Stimulated activated CD8-positive, alpha-beta memory T cell treated with anti-CD3 and anti-CD28 coated beads, Interleukin-4, amount 100 ng/mL, for 1 hour (primary cell): ENCODE measurements at regions not wholly inside any gene's neighbourhood (a gene's known extent, or its start where the extent isn't known, plus 50 kb on each side); places are given as distances from the start of the nearest gene placed in this dataset.

Experiments used
- DNase-seq, 2 donors: peaks; one replicate each; pipeline ENCODE4 v3.0.0-alpha.2; 2020; ENCODE audit warnings: low read depth in 2 of 2, low spot score in 1 of 2

DNA sequence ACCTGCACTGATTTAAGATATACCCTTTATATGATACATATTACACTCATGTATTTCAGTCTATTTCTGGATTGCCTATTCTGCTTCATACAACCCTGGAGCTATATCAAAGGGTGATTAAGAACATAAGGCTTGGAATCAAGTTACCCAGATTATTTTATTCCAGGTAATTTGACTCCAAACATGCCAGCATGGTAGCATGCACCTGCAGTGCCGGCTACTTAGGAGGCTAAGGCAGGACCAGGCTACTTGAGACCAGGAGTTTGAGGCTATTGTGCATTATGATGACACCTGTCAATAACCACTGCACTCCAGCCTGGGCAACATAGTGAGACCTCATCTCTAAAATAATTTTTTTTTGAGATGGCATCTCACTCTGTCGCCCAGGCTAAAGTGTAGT is 50.4 kb upstream of the NEO1 start:
- no peak for DNase-seq

DNA sequence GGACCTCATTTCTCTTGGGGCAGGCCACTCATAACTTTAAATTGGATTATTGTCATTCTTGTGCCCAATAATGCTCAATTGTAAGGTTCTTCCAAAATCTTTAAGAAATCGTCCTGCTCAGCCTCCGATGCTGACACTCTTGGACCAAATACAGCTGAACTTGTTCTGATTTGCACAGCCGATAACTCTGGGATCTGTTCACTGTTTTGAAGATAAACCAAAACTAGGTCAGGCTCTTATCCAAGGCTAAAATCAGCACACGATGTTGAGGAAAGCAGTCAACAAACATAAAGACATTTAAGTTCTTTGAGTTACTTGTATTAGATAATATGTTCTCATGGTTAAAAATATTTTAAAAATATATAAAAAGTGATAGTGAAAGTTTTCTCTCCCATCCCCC is 52.0 kb upstream of the NEO1 start:
- DNase-seq, result no peak

DNA sequence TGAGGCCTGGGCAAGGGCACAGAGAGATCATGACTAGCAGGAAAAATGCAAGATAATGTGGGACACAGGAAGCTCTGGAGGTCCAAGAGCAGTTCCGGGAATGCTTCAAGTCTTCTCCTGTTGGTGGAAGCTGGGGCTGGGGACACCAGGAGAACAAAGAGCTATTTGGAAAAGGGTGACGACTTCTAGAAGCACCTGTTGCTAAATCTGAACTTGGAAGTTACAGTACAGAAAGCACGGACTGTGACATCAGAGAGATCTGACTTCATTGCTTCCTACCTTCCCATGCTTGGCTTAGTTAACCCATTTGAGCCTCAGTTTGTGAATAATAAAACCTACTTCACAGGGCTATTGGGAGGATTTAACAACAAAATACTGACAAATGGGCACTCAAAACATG is 52.7 kb upstream of the NEO1 start:
- DNase-seq, result no peak

DNA sequence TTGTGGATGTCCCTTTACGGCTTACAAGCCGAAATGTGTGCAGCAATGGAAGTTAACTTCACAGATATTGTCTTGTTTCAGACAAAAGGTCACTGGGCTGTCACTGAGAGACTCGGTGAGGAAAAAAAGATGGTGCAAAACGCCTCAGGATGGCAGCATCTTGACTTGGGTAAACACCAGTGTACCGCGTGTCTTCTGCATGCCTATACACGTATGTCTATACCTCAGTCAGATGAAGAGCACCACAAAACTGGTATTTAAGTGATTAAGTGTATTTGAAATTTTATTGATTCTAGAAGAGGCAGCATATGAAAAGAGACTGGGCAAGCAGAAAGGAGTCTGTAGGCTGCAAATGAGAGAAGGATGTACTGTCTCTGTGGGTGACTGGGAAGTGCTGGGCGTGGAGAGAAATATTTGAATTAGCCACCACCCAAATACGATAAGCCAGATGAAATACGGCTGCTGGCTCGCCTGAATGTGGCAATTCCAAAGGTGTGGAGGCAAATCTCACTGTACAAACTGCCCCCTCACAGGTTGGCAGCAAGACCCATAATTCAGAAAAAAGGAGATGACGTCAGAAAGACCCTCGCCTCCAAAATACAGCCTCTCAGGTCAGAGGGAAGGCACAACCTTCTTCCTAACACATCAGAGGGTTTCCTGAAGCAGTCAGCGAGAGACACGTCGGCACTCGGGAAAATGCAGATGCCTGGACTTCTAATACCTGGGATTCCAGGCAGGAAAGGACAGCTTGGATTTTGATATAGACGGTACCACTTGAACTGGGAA is 53.4 kb upstream of the NEO1 start:
- no peak for DNase-seq

DNA sequence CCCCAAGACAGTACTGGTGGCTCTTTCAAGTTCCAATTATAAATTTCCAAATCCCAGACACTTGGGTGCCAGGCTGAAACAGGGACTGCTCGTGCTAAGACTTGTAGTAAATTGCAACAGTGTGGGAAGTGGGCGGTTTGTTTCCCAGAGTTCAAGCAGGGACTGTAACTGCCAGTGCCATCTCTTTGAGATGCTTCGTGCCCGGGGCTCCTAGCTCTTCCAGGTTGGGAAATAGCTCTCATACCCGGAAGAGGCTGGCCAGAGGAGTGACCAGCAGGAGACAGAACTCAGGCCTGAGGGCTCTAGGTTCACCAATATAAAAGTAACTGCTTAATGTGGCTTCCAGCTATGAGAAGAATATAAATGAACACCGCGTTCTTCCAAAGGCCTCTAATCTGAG is 54.0 kb upstream of the NEO1 start:
- DNase-seq, result no peak

DNA sequence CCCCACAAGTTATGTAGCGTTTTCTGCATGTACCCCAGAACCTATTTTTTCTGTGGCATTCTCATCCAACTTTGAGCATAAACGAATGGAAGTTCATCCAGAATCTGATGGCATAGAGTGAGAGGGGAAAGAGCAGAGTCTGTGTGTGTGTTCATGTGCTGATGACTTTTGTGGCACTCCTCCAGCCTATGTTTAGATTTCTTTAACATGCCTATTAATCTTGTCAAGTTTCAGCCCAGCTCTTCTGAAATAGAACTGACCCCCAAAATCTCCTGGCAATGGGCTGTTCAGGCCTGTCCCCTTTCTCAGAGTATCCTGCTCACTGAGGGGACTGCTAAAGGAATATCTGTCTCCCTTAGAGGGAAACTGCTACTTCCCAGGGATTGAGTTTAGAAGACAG is 56.4 kb upstream of the NEO1 start:
- DNase-seq, result no peak

DNA sequence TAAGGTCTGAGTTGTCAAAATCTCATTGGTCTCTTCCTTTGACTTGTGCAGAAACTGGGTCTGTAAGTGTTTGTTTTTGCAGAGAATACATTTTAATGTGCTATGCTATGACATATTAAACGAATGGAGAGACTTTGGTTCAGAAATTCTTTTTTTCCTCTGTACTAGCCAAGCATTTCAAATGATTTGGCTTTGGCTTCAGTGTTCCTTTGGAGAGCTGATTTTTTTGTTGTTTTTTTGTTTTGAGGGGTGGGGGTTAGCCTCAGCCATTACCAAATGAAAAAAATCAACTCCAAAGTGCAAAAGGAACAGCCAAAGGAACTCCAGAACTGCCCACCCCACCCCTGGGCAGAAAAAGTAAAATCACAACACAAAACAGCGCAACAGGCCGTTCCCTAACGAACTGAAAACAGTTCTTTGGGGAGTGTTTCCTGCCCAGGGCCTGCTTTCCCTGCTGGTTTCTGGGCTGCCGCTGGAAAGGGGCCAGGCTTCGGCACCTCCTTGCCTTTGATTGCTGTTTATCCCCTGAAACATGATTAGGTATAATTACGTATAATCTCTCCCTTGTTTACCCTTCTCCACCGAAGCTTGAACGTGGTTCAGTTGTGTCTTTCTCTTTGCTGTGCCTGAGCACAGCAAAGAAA is 57.6 kb upstream of the NEO1 start:
- DNase-seq, result no peak

DNA sequence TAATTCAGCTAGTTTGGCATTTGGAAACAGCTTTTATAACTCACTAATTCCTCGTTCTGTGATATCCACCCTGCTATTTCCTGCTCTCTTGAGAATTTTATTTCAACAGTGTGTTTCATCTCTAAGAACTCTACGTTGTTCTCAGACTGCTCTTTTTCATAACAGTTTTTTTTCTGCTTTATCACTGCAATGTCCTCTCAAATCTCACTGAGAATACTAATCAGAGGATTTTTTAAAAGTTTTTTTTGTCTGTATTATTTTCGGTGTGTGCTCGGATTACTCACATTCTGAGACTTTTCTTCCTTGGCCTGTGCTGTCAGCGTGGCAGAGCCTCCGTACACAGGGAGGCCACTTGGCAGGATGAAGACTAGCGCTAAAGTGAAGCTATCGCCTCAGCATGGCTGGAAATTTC is 59.4 kb upstream of the NEO1 start:
- no peak for DNase-seq

DNA sequence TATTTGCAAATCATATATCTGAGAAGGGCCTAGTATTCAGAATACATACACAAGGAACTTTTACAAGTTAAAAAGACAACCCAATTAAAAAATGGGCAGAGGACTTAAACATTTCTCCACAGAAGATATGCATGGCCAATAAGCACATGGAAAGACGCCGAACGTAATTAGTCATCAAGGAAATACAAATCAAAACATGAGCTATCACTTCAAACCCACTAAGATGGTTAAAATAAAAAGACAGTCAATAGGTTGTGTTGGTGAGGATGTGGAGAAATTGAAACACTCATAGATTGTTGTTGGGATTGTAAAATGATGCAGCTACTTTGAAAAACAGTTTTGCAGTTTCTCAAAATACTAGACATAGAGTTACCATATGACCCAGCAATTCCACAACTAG is 61.2 kb upstream of the NEO1 start:
- no peak for DNase-seq

DNA sequence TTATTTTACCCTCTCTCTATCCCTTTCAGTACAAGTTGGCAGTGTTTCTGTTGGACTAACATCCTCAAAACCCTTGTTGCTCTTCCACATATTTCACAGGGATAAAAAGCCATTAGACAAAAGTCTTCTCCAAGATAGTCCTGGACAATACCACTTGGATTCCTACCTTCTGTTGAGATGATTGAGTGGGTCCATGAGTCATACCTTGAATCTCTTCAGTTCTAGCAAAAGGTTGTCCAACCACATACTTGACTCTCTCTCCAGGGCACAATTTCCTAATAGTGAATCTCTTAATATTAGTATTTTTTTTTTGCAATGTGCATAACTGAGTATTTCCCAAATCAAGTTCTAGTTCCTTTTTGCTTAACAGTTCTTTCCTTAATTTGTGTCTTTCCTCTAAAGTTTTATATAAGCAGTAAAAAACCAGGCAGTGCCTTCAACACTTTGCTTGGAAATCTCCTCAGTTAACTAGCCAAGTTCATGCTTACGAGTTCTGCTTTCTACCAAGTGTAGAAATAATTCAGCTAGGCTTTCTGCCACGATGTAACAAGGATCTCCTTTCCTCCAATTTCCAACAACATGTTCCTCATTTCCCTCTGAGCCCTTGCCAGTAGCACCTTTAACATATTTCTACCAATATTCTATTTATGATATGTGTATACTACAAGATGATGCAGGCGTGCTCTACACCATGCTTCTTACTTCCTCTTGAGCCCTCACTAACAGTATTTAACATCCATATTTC is 68.3 kb upstream of the NEO1 start:
- DNase-seq, result no peak

DNA sequence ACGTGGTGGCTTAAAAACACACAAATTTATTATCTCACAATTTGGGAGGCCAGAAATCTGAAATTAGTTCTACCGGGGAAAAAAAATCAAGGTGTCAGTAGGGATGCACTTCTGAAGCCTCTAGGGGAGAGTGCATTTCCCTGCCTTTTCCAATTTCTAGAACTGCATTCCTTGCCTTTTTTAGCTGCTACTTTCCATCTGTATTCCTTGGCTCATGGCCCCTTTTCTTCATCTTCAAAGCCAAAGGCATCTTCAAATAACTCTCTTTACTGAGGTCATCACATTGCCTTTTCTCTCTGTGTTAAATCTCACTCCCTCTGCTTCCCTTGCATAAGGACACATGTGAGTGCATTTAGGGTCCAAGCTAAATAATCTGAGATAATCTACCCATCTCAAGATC is 69.5 kb upstream of the NEO1 start:
- no peak for DNase-seq

DNA sequence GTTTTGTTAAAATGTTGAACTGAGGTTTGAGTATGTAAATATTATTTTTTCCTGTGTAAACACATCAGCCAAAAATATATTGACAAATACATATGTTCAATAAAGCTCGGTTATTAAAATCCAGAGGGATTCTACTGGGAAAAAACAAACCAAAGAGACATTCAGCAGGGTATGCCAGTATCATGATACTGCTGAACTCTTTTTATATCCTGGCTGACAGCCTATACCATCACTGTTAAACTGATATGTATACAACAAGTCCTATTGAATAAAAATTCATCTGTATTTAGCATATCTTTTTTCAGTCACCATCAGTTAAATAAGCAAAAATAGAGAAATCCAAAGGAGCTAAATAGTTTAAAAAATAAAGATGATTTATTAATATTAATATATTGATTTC is 71.6 kb upstream of the NEO1 start:
- no peak for DNase-seq

DNA sequence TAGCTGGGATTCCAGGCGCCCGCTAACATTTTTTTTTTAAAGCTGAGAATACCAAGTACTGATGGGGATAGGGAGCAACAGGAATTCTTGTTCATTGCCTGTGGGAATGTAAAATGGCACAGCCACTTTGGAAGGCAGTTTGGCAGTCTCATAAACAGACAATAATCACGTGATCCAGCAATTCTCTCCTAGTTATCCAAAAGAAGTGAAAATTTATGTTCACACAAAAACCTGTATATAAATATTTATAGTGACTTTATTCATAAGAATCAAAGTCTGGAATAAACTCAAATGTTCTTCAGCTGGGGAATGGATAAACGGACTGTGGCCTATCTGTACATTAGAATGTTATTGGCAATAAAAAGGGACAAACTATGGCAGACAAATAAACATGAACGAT is 72.5 kb upstream of the NEO1 start:
- no peak for DNase-seq

DNA sequence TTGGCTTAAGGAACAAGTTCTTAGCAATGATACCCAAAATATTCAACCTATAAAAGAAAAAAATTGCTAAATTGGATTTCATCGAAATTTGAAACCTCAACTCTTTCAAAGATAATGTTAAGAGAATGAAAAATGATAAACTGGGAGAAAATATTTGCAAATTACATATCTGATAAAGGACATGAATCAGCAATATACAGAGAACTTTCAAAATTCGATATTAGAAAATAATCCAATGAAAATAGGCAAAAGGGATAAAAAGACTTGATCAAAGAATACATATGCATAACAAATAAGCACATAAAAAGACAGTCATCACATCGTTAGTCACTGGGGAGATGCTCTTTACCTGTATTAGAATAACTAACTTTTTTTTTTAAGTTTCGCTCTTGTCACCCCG is 73.0 kb upstream of the NEO1 start:
- DNase-seq, result no peak

DNA sequence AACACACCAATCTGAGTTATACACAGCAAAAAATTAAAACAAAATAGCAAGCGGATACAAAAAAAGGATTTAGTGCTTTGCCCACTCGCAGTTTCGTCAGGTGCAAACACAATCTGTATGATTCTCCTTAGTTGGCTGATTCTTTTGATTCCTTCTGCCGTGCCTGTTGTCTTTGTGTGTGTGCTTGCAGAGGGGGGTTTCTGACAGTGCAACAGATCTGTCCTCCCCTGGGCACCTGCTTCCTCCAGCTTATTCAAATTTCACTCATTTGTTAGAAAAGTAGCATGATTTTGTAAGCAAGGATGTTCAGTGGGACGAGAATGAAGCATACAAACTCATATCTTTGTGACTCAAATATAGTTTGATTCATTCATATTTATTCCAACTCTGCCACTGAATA is 74.0 kb upstream of the NEO1 start:
- DNase-seq, result no peak

DNA sequence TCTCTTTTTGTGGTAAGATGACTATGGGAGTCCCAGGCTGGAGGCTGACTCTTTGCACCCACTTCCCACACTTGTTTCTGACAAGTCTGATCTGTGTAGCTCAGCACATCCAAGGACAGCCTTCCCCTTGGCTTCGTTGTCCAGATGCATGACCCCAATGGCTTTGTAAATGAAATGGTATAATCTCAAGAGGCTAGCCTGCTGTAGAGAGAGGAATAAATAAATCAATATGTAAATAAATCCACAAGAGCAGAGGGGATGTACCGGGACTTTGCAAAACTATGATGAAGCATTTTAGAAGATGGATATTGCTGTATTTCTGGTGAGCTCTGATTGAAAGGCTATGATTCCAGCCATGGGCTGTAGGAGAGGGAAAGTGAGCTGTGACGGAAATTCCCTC is 79.9 kb upstream of the NEO1 start:
- DNase-seq, result no peak

DNA sequence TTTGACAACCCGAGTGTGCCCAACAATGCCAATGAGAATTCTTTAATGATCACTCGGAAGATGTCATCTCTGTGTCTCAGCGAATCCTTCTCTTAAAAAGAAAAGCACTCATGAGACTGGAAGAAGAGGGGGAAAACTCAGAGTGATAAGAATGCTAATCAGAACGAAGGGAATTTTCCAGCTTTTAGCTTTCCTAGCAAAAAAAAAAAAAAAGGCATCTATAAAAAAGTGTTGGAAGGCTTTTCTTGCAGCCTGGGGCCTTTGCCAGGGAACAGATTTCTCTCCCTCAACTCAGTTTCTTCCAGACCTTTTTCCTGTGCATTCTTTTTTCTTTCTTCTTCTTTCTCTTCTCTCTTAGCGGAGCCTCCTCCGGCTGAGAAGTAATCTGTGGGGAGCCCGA is 80.5 kb upstream of the NEO1 start:
- DNase-seq, result no peak

DNA sequence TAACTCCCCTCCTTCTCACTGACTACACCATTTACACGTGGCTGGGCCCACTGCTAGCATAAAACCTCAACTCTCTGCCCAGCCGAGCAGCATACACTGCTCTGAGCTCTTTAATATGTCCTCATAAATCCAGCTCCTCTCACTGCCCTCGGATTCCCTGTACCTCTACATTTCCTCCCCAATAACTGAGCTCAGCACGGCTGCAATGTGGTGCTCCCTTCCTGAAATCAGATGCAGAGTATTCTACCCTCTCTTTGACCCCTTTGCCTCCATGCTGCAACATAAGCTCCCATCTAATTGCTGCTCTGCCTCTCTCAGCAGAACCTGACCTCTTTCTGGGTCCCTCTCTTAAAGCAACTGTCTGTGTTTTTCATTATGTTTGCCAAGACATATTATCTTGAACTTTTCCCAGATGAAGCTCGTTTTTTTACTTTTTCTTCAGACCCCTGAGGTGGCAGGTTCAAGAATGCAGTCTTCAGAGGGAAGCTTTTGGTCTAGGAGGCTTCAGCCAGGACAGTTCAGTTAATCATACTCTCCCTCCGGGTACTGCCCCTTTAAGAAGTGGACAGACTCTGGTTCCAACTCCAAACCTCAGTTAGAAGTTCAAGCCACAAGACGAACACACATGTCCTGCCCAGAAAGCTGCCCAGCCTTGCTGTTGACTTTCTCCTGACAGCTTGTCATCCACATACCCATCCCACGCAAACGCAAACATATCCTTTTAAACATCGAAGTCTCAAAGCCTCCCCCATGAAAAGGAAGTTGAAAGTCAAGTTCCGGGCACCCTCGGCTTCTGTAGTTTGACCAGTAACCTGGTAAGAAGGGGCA is 81.1 kb upstream of the NEO1 start:
- DNase-seq, result no peak

DNA sequence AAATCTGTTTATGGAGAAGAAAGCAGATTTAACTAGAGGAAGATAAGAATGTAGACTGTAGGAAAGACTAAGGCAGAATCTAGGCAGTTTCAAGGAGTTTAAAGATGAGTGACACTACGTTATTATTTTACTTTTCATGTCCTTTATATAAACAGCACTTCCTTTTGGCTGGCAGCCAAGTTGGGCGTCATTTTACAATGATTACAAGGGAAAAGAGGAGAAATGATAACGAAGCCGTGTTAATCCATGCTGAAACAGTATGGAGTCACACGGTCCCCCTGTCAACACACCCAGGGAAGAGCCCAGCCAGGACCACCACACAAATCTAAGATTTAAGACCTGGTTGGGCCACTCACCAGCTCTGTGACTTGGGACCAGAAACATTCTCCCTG is 83.7 kb upstream of the NEO1 start:
- no peak for DNase-seq

DNA sequence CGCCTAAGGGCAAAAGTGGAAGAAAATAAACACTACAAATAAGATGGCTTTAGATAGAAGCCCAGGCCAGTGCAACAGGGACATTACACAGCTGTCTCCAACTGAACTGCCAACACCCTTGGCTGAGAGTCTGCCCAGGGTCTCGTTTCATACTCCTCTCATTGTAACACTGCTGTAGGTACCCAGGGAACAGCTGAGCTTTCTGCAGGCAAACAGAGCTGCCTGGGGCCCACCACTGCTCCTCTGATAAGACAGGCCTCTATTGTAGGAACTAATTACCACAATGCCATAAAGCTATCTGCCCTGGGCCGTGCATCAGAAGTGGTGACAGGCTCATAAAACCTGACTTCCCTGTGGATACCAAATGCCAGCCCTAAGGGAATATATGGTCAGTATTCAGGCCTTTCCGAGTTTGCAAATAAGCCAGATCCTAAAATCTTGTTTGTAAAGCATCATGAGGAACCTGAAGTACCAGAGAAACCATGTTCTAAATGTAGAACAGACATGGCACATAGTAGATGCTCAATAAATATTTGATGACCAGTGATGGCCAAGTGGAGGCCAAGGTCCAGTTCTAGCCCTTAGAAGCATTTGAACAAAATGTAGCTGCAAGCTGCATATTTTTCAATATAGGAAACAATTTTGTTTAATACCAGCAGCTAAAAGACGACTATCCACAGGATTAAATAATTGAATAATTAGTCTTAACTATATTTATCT is 84.3 kb upstream of the NEO1 start:
- no peak for DNase-seq

DNA sequence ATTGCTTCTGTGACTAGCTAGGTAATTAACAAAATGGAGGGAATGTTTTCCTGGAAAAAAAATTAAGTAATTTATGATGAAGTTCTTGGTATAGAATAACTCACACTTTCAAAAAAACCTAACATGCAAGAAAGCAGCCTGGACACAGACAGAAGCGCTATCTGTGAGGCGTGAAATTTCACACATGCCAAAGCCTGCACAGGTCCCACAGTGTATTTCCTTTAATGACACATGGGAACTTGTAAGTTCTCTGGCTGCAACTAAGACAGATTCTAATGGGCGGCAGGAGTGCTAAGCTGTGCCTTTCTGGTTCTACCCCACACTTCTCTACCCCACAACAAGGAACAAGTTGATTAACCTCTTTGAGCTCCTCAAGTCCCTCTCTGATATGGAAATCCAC is 84.9 kb upstream of the NEO1 start:
- peak in 1 of 2 donors; percentile 4 for DNase-seq
